ENCODE measurements at regions not wholly inside any gene's neighbourhood (a gene's known extent, or its start where the extent isn't known, plus 50 kb on each side); places are given as distances from the start of the nearest gene placed in this dataset.

DNA sequence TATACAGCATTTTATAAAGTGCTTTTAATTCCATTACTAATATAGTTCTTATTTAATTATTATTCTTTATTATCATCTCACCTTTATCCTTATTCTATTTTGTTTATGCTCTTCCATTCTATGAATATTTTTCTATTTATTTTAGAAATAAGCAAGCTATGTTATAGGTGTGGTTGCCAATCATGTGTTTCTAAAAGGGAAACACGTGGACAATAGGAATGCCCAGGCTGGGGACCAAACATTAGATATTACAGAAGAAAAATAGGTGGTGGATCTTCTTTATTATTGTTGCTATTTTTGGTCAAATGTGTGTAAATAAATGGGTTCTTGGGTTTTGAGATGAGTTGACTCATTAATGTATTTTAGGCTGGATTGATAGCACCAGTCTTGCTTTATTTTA lies 438.3 kb downstream of the RAB38 start:
- TF ChIP-seq, protein P1, sequence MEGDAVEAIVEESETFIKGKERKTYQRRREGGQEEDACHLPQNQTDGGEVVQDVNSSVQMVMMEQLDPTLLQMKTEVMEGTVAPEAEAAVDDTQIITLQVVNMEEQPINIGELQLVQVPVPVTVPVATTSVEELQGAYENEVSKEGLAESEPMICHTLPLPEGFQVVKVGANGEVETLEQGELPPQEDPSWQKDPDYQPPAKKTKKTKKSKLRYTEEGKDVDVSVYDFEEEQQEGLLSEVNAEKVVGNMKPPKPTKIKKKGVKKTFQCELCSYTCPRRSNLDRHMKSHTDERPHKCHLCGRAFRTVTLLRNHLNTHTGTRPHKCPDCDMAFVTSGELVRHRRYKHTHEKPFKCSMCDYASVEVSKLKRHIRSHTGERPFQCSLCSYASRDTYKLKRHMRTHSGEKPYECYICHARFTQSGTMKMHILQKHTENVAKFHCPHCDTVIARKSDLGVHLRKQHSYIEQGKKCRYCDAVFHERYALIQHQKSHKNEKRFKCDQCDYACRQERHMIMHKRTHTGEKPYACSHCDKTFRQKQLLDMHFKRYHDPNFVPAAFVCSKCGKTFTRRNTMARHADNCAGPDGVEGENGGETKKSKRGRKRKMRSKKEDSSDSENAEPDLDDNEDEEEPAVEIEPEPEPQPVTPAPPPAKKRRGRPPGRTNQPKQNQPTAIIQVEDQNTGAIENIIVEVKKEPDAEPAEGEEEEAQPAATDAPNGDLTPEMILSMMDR (IDR thresholded peaks at IDR 0.05; ENCODE audit: low read depth, low read length, missing control alignments) = no peak
- H3K4me3 ChIP-seq (ENCODE audit: low read depth, low read length) = no peak overlapping the region
- no peak for DNase-seq (ENCODE audit: low read depth)

DNA sequence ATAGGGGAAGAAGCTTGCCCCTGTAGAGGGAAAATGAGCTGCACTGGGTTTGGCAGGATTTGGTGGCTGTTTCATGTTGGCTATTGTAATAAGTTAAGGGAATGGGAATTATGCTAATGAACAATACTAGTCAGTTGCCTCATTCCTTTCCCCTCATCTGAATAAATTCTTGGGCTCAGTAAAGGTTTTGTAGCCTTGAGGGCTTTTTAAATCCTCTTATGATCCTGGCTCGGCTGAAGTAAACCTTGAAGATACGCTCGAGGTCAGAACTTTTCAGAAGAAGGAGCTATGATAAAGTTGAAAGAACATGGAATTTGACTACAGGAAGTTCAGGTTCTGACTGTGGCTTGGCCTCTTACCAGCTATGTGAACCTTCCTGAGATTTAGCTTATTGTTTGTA lies 448.7 kb downstream of the RAB38 start:
- TF ChIP-seq, protein P1 (IDR thresholded peaks at IDR 0.05; ENCODE audit: low read depth, low read length, missing control alignments) = no peak
- no peak overlapping the region for H3K4me3 ChIP-seq (ENCODE audit: low read depth, low read length)
- DNase-seq (ENCODE audit: low read depth) = no peak

- TF ChIP-seq, protein P1 (IDR thresholded peaks at IDR 0.05; ENCODE audit: low read depth, low read length, missing control alignments) = no peak
- H3K4me3 ChIP-seq (ENCODE audit: low read depth, low read length) = no peak overlapping the region
- DNase-seq (ENCODE audit: low read depth) = no peak
Measured at GRCh38 chr11:87724358-87724757, 450.9 kb downstream of the RAB38 start.

DNA sequence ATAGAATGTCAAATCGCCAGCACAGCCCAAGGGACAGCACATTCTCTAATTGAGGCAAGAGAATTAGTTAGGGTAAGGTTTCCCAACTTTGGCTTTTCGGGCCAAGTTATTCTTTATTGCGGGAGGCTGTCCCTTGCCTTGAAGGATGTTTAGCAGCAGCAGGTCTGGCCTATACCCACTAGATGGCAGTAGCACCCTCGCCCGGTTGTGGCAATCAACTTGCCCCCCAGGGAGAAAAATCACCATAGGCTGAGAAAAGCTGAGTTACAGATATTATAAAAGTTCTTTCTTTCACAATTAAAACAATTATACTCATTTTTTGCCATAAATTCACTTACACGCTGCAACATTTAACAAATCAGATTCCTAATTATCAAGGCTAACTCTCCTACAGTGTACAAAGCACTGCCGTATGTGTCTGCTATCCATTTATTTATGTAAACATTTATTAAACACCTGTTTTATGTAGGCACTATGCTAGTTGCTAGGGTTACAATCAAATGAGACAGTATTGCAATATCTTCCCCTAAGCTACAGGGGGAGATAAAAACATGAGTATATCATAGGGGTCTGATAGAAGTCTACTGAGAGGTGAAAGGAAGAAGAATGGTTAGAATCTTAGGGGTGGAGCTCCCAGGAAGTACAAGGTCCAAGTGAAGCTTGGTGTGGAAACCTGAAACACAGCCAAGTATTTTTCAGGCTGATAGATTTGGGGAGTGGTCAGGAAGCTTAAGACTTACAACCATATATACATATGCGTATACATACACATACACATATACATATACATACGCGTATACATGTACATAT lies 452.3 kb downstream of the RAB38 start:
- DNase-seq (ENCODE audit: low read depth) = no peak
- H3K4me3 ChIP-seq (ENCODE audit: low read depth, low read length) = no peak overlapping the region
- TF ChIP-seq, protein P1 (IDR thresholded peaks at IDR 0.05; ENCODE audit: low read depth, low read length, missing control alignments) = peak; percentile 86

DNA sequence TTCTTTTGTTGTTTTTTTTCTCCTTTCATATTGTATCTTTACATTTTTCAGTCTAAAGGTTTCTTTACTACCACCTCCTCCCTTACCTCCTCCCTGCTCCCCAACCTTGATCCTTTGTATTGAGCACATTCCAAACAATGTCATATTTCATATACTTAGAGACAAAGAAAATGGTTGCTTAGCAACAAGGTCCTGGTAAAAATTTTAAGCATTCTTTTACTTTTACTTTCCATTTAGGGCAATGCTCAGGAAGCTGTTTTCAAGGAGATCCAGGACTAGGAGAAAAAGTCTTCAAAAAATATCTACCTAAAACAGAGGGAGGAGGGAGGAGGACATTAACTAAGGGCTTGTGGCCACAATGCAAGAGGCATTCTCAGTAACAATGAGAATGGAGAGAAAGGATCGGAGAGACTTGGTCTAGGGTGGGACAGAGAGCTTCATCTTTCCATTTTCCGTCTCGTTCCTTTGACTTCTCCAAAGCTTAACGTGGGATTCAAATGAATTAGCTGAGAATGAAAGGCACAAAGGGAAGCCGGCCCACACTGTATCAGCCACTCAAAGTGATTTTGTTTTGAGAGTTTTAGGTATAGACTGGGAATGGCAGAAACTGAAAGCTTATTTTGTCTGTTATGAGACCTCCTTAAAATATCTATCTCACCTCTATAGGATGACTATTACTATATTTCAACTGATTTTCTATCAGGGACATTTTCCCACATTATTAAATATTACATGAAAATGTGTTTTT lies 455.7 kb downstream of the RAB38 start:
- TF ChIP-seq, protein P1 (IDR thresholded peaks at IDR 0.05; ENCODE audit: low read depth, low read length, missing control alignments) = no peak
- no peak for DNase-seq (ENCODE audit: low read depth)
- no peak overlapping the region for H3K4me3 ChIP-seq (ENCODE audit: low read depth, low read length)

DNA sequence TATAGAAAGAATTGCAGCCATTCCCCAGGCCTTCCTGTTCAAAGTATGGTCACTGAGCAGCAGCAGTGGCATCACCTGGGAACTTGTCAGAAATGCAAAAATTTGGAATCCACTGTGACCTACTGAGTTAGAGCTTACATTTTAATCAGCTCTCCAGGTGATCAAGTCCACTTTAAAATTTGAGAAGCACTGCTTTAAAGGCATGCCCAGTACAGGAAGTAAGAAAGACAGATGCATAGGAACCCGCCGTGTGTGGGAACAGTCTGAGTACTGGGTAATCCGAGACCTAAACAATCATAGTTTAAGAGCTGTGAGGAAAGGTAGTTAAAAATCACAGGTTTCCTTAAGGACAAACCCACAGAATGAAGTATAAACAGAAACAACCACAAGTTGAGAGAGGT lies 462.4 kb downstream of the RAB38 start:
- DNase-seq (ENCODE audit: low read depth) = no peak
- TF ChIP-seq, protein P1 (IDR thresholded peaks at IDR 0.05; ENCODE audit: low read depth, low read length, missing control alignments) = no peak
- no peak overlapping the region for H3K4me3 ChIP-seq (ENCODE audit: low read depth, low read length)
